Heart right ventricle (tissue), 16 donors: ENCODE measurements at regions not wholly inside any gene's neighbourhood (a gene's known extent, or its start where the extent isn't known, plus 50 kb on each side); places are given as distances from the start of the nearest gene placed in this dataset.
A peak's percentile ranks its signal among the peaks of the same experiment; 100 is the strongest.

Experiments used
- ATAC-seq, 8 donors: fragments of 200-7000 bp; cut with Tn5 transposase; one replicate each; pipeline ENCODE4 v1.9.1; 2020; ENCODE audit warnings: mild to moderate bottlenecking in 8 of 8, moderate library complexity in 8 of 8, moderate number of reproducible peaks in 1 of 8
- DNase-seq, 2 donors: peaks; one replicate each; pipeline ENCODE4 v3.0.0-alpha.2; 2020
- H3K27ac ChIP-seq, 10 donors: fragments of 200-600 bp; sonication (generic) in 2 of 10; one replicate each; pipeline versions ENCODE4 v1.5.0 to v1.8.0; 2020 to 2022; ENCODE audit warnings: mild to moderate bottlenecking in 3 of 10
- H3K27me3 ChIP-seq, 7 donors: fragments of 200-600 bp; one replicate each; pipeline ENCODE4 v1.8.0; 2021 to 2022; ENCODE audit warnings: mild to moderate bottlenecking in 2 of 7
- H3K36me3 ChIP-seq, 9 donors: fragments of 200-600 bp; sonication (generic) in 1 of 9; one replicate each; pipeline versions ENCODE4 v1.5.0 to v1.8.0; 2020 to 2022; ENCODE audit warnings: mild to moderate bottlenecking in 2 of 9
- H3K4me1 ChIP-seq, 9 donors: fragments of 200-600 bp; sonication (generic) in 1 of 9; one replicate each; pipeline versions ENCODE4 v1.5.0 to v1.8.0; 2020 to 2022; ENCODE audit warnings: mild to moderate bottlenecking in 4 of 9
- H3K4me3 ChIP-seq, 10 donors: fragments of 200-600 bp; sonication (generic) in 2 of 10; one replicate each; pipeline versions ENCODE4 v1.5.0 to v1.8.0; 2020 to 2022; ENCODE audit warnings: mild to moderate bottlenecking in 7 of 10, moderate library complexity in 2 of 10
- H3K9me3 ChIP-seq, 11 donors: fragments of 200-600 bp in 10 of 11; sonication (generic) in 2 of 11; one replicate each; pipeline versions ENCODE4 v1.5.0 to v1.8.0; 2013 to 2022; ENCODE audit warnings: mild to moderate bottlenecking in 2 of 11, control low read depth in 1 of 11, moderate library complexity in 1 of 11
- WGBS, 2 donors: extraction: QIAGEN DNeasy Blood & Tissue Kit; methylation state at CpG; one replicate each; pipeline ENCODE4 v1.1.7; 2013; ENCODE audit warnings: inconsistent platforms in 1 of 2; 5-methylcytosine and 5-hydroxymethylcytosine counted together
- intact Hi-C, 10 donors: fragments of 100-400 bp; cut with DNase I; formaldehyde crosslinking; loops; one replicate each; pipeline versions ENCODE4 v1.11.1 to v1.14.2; 2022
- TF ChIP-seq, protein P1 (sequence below), 9 donors: fragments of 200-600 bp; sonication (generic) in 2 of 9; IDR thresholded peaks; one replicate each; pipeline versions ENCODE4 v1.5.0 to v1.8.0; 2021 to 2022; ENCODE audit warnings: antibody characterized with exemption in 9 of 9, mild to moderate bottlenecking in 5 of 9, moderate library complexity in 1 of 9
- donor health status: Arrhythmogenic right ventricular cardiomyopathy.
- donor health status: ischemic (EF 13 %, LVEDD 7.1; RV severe dilation, severe dysfunction).
- donor health status: healthy with polysubstance abuse.
- donor health status: DM: no; HTN: yes; CAD: no.
- donor health status: DM: no; HTN: no; CAD: no.
- donor health status: ischemic (EF 25% LVEDD 6.9; RV normal size, moderate dysfunction).
- donor health status: ischemic (EF 25% LVEDD 5.7; RV mildly dilated, moderate dysfunction).
- donor health status: healthy.
- donor health status: DM: yes; HTN: yes; CAD: no.
- donor health status: Ischemic cardiomyopathy.
- donor health status: ischemic (EF 35%, LVEDD 5.7; RV mildly dilated, moderate dysfunction).
- donor health status: nonischemic (EF 11% LVEDD 7.7; RV severe dilation, severe dysfunction).
- donor health status: DM: yes; HTN: yes; CAD: no.
- donor health status: PGD.
- donor health status: ischemic (EF 29% LVEDD 5.4; RV normal size, mild dysfunction).
- donor health status: nonischemic (EF 23%, LVEDD 6.1; RV moderate dilation, normal function).

DNA sequence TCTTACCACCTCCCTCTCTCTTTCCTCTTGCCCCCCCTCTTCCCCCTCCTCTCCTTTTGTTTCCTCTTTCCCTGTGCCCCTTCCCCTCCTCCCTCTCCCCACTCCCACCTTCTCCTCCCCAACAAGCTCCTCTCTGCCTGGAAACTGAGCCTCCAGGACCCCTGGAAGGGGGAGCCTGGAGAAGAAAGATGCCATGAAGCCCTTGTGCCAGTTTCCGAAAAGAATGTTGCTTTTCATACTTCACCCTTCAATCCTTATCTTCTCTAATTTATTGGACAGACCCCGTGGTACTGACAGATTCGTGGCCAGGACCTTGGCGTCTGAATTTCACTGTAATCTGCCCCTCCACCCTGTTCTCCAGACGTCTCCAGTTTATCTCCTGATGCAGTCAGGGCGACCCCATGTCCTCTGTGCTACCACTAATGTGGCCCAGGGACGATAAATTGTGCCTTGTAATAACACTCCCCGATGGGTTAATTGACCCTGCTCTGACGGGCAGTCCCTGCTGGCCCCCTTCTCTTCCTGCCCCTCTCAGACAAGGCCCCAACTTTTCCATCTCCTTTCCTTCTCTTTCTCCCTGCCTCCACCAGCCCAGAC lies 138.4 kb upstream of the GSE1 start:
- intact Hi-C loops, result loop anchor here in 1 of 10 donors (10.0 kb wide), 1 partner anchor 50 kb away; no protein-coding TSS in a partner anchor
- no peak for ATAC-seq
- WGBS, 2 donors, result 65 to 70% methylated on average over 9 of the region's 9 CpGs

DNA sequence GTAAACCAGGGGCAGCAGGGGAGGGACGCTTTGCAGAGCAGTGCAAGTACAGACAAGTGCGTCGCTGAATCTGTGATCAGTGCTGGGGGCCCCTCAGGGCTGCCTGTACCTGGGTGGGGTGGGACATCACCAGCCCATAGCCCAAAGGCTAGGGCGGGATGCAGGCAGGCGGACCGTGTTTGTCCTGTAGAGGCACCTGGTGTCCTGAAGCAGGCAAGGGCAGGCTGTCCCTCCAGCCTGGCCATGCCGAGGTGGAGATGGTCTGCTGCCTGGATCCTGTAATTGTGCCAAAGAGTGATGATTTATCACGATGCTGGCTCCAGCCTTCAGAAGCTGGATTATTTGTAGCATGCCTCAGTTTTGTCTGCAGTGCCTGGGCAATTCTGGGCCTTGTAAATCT lies 137.9 kb upstream of the GSE1 start:
- peaks cover 0 to 13% (median 8%) of the 10 kb centered on the region in 9 donors for H3K4me1 ChIP-seq
- H3K27me3 ChIP-seq, result no peaks in the 10 kb centered on the region
- ATAC-seq (peak in 1 of 8 donors; percentile 5), DNase-seq (no peak)
- H3K9me3 ChIP-seq, result no peaks in the 10 kb centered on the region
- TF ChIP-seq, protein P1, sequence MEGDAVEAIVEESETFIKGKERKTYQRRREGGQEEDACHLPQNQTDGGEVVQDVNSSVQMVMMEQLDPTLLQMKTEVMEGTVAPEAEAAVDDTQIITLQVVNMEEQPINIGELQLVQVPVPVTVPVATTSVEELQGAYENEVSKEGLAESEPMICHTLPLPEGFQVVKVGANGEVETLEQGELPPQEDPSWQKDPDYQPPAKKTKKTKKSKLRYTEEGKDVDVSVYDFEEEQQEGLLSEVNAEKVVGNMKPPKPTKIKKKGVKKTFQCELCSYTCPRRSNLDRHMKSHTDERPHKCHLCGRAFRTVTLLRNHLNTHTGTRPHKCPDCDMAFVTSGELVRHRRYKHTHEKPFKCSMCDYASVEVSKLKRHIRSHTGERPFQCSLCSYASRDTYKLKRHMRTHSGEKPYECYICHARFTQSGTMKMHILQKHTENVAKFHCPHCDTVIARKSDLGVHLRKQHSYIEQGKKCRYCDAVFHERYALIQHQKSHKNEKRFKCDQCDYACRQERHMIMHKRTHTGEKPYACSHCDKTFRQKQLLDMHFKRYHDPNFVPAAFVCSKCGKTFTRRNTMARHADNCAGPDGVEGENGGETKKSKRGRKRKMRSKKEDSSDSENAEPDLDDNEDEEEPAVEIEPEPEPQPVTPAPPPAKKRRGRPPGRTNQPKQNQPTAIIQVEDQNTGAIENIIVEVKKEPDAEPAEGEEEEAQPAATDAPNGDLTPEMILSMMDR (IDR thresholded peaks at IDR 0.05), result no peak
- H3K27ac ChIP-seq, result no peak overlapping the region
- WGBS, 2 donors, result 64 to 76% methylated on average over 8 of the region's 8 CpGs
- intact Hi-C loops, result loop anchor here in 1 of 10 donors (10.0 kb wide), 1 partner anchor 50 kb away; no protein-coding TSS in a partner anchor
- no peaks in the 10 kb centered on the region for H3K36me3 ChIP-seq
- no peak overlapping the region for H3K4me3 ChIP-seq

More for the DNA sequence above, 138.4 kb upstream of the GSE1 start:
- Histone ChIP-seq H3K27me3 (no peaks in the 10 kb centered on the region), H3K36me3 (no peaks in the 10 kb centered on the region), H3K27ac (no peak overlapping the region), H3K4me1 (peaks cover 0 to 13% (median 8%) of the 10 kb centered on the region in 9 donors), H3K4me3 (no peak overlapping the region), H3K9me3 (no peaks in the 10 kb centered on the region)
- no peak for DNase-seq
- TF ChIP-seq, protein P1 (IDR thresholded peaks at IDR 0.05), result no peak

GRCh38 chr16:85475691-85476300 lies 137.3 kb upstream of the GSE1 start:
- intact Hi-C loops, result loop anchor here in 1 of 10 donors (10.0 kb wide), 1 partner anchor 51 kb away; no protein-coding TSS in a partner anchor
- Histone ChIP-seq H3K4me3 (no peak overlapping the region), H3K27me3 (no peaks in the 10 kb centered on the region), H3K9me3 (no peaks in the 10 kb centered on the region), H3K36me3 (no peaks in the 10 kb centered on the region), H3K4me1 (peaks cover 0 to 13% (median 8%) of the 10 kb centered on the region in 9 donors), H3K27ac (no peak overlapping the region)
- no peak for DNase-seq
- no peak for ATAC-seq
- 95 to 96% methylated on average over 22 of the region's 22 CpGs for WGBS, 2 donors
- TF ChIP-seq, protein P1 (IDR thresholded peaks at IDR 0.05), result no peak

GRCh38 chr16:85476389-85476788 lies 136.7 kb upstream of the GSE1 start:
- ATAC-seq (no peak), DNase-seq (no peak)
- intact Hi-C loops, result loop anchor here in 1 of 10 donors (10.0 kb wide), 1 partner anchor 52 kb away; no protein-coding TSS in a partner anchor
- Histone ChIP-seq H3K27ac (no peak overlapping the region), H3K27me3 (no peaks in the 10 kb centered on the region), H3K4me3 (no peak overlapping the region), H3K9me3 (no peaks in the 10 kb centered on the region), H3K4me1 (peaks cover 0 to 13% (median 8%) of the 10 kb centered on the region in 9 donors), H3K36me3 (no peaks in the 10 kb centered on the region)
- 94% methylated on average over 11 of the region's 11 CpGs for WGBS, 2 donors
- TF ChIP-seq, protein P1 (IDR thresholded peaks at IDR 0.05), result no peak
